Right lobe of liver (tissue), 4 donors: ENCODE measurements at regions not wholly inside any gene's neighbourhood (a gene's known extent, or its start where the extent isn't known, plus 50 kb on each side); places are given as distances from the start of the nearest gene placed in this dataset.

Source experiments
- CTCF ChIP-seq, 4 donors: fragments of 200-600 bp in 3 of 4; fragments of 450-650 bp in 1 of 4; IDR thresholded peaks; one replicate each; pipeline versions ENCODE4 v1.5.1 to v1.8.0; 2016 to 2022; ENCODE audit warnings: antibody characterized with exemption in 4 of 4, mild to moderate bottlenecking in 2 of 4
- POLR2A ChIP-seq: fragments of 450-650 bp; IDR thresholded peaks from one replicate; pipeline ENCODE4 v1.6.1; 2017; ENCODE audit warnings: antibody characterized with exemption, mild to moderate bottlenecking
- donor health status: DM: no; HTN: no; CAD: no.
- donor health status: DM: no; HTN: no; CAD: no.
- donor health status: DM: no; HTN: yes; CAD: no.

GRCh38 chr13:76016799-76017400, 380.8 kb downstream of the LMO7 start:
- TF ChIP-seq CTCF (IDR thresholded peaks at IDR 0.05) (peak; percentile 30 to 56 (median 47)), POLR2A (no peak)
